GM21360 (cell line): ENCODE measurements at regions not wholly inside any gene's neighbourhood (a gene's known extent, or its start where the extent isn't known, plus 50 kb on each side); places are given as distances from the start of the nearest gene placed in this dataset.
"Not testable (repeated sequence)": the region's sequence is repeated elsewhere in the genome, so short reads cannot be mapped to it uniquely, and the experiment has no call there.

Experiments used
- ATAC-seq: cut with Tn5 transposase; IDR thresholded peaks from one replicate; pipeline ENCODE4 v1.9.1; 2021; ENCODE audit warnings: mild to moderate bottlenecking, moderate library complexity; ENCODE audit not compliant: unreplicated experiment

- no peak for ATAC-seq
Observed at GRCh38 chr6:67467341-67467740, 1167.7 kb upstream of the ADGRB3 start.

GRCh38 chr6:67462725-67463124, 1172.4 kb upstream of the ADGRB3 start:
- ATAC-seq, result not testable (repeated sequence)

GRCh38 chr6:67459556-67459955, 1175.5 kb upstream of the ADGRB3 start:
- no peak for ATAC-seq

- no peak for ATAC-seq
Observed at GRCh38 chr6:67458265-67458664, 1176.8 kb upstream of the ADGRB3 start.

GRCh38 chr6:67451874-67452273, 1183.2 kb upstream of the ADGRB3 start:
- no peak for ATAC-seq

GRCh38 chr6:67450641-67451040, 1184.4 kb upstream of the ADGRB3 start:
- no peak for ATAC-seq

- ATAC-seq, result no peak
Observed at GRCh38 chr6:67449602-67450001, 1185.5 kb upstream of the ADGRB3 start.

- ATAC-seq, result no peak
Observed at GRCh38 chr6:67433124-67433523, 1202.0 kb upstream of the ADGRB3 start.

GRCh38 chr6:67431076-67431475, 1204.0 kb upstream of the ADGRB3 start:
- no peak for ATAC-seq

- ATAC-seq, result not testable (repeated sequence)
Observed at GRCh38 chr6:67426686-67427085, 1208.4 kb upstream of the ADGRB3 start.

GRCh38 chr6:67412035-67412434, 1223.0 kb upstream of the ADGRB3 start:
- no peak for ATAC-seq

GRCh38 chr6:67411036-67411435, 1224.0 kb upstream of the ADGRB3 start:
- no peak for ATAC-seq

GRCh38 chr6:67394254-67394653, 1240.8 kb upstream of the ADGRB3 start:
- no peak for ATAC-seq

- no peak for ATAC-seq
Observed at GRCh38 chr6:67393356-67393755, 1241.7 kb upstream of the ADGRB3 start.

GRCh38 chr6:67391955-67392354, 1243.1 kb upstream of the ADGRB3 start:
- no peak for ATAC-seq

GRCh38 chr6:67369679-67370078, 1265.4 kb upstream of the ADGRB3 start:
- no peak for ATAC-seq

- ATAC-seq, result no peak
Observed at GRCh38 chr6:67362976-67363375, 1272.1 kb upstream of the ADGRB3 start.

GRCh38 chr6:67361264-67361663, 1273.8 kb upstream of the ADGRB3 start:
- no peak for ATAC-seq

GRCh38 chr6:67358241-67358640, 1276.8 kb upstream of the ADGRB3 start:
- ATAC-seq, result no peak

GRCh38 chr6:67353861-67354260, 1281.2 kb upstream of the ADGRB3 start:
- no peak for ATAC-seq

- no peak for ATAC-seq
Observed at GRCh38 chr6:67352717-67353116, 1282.4 kb upstream of the ADGRB3 start.

GRCh38 chr6:67350729-67351128, 1284.4 kb upstream of the ADGRB3 start:
- no peak for ATAC-seq

GRCh38 chr6:67345946-67346345, 1289.1 kb upstream of the ADGRB3 start:
- no peak for ATAC-seq

GRCh38 chr6:67336014-67336413, 1299.1 kb upstream of the ADGRB3 start:
- ATAC-seq, result no peak
